Naive B cell (primary cell): ENCODE measurements at regions not wholly inside any gene's neighbourhood (a gene's known extent, or its start where the extent isn't known, plus 50 kb on each side); places are given as distances from the start of the nearest gene placed in this dataset.

Experiments used
- ATAC-seq, 2 donors: fragments of 150-1000 bp; cut with Tn5 transposase; 2 replicates each; pipeline ENCODE4 v1.10.0; 2021; ENCODE audit warnings: low read depth in 2 of 2, mild to moderate bottlenecking in 2 of 2, moderate library complexity in 2 of 2
- DNase-seq: peaks from one replicate; pipeline ENCODE4 v3.0.0; 2022
- H3K27ac Mint-ChIP-seq, 6 donors: one replicate each; pipeline ENCODE4 v1.8.0; 2020 to 2022; ENCODE audit warnings: mild to moderate bottlenecking in 6 of 6, mixed read lengths in 6 of 6, moderate library complexity in 5 of 6, inconsistent platforms in 2 of 6
- H3K27me3 Mint-ChIP-seq, 3 donors: one replicate each; pipeline ENCODE4 v1.8.0; 2021 to 2022; ENCODE audit warnings: mixed read lengths in 3 of 3, mild to moderate bottlenecking in 1 of 3
- H3K36me3 Mint-ChIP-seq, 2 donors: one replicate each; pipeline ENCODE4 v1.8.0; 2020 to 2022; ENCODE audit warnings: mixed read lengths in 2 of 2, inconsistent platforms in 1 of 2, mild to moderate bottlenecking in 1 of 2
- H3K4me1 Mint-ChIP-seq, 3 donors: one replicate each; pipeline ENCODE4 v1.8.0; 2020 to 2022; ENCODE audit warnings: mixed read lengths in 3 of 3, inconsistent platforms in 1 of 3, mild to moderate bottlenecking in 1 of 3, moderate library complexity in 1 of 3
- H3K4me3 Mint-ChIP-seq, 8 donors: one replicate each; pipeline ENCODE4 v1.8.0; 2020 to 2022; ENCODE audit warnings: mild to moderate bottlenecking in 8 of 8, mixed read lengths in 8 of 8, moderate library complexity in 8 of 8, inconsistent platforms in 2 of 8
- H3K9me3 Mint-ChIP-seq, 7 donors: one replicate each; pipeline ENCODE4 v1.8.0; 2020 to 2022; ENCODE audit warnings: mixed read lengths in 7 of 7, mild to moderate bottlenecking in 5 of 7, inconsistent platforms in 2 of 7, moderate library complexity in 1 of 7

GRCh38 chr11:27558401-27558800 is 51.8 kb upstream of the LIN7C start:
- no peaks in the 10 kb centered on the region for H3K9me3 Mint-ChIP-seq
- ATAC-seq: no peak
- peaks cover 0 to 7% of the 10 kb centered on the region in 2 donors for H3K36me3 Mint-ChIP-seq

GRCh38 chr11:27557226-27557625 is 50.7 kb upstream of the LIN7C start:
- ATAC-seq (no peak), DNase-seq (no peak)
- no peak overlapping the region for H3K27ac Mint-ChIP-seq
- no peak overlapping the region for H3K4me3 Mint-ChIP-seq
- H3K27me3 Mint-ChIP-seq: no peaks in the 10 kb centered on the region
- no peaks in the 10 kb centered on the region for H3K4me1 Mint-ChIP-seq
- peaks cover 0 to 7% of the 10 kb centered on the region in 2 donors for H3K36me3 Mint-ChIP-seq
- H3K9me3 Mint-ChIP-seq: no peaks in the 10 kb centered on the region

More at GRCh38 chr11:27558401-27558800, 51.8 kb upstream of the LIN7C start:
- H3K27ac Mint-ChIP-seq: no peak overlapping the region
- no peak overlapping the region for H3K4me3 Mint-ChIP-seq
- DNase-seq: no peak
- no peaks in the 10 kb centered on the region for H3K27me3 Mint-ChIP-seq
- H3K4me1 Mint-ChIP-seq: no peaks in the 10 kb centered on the region
